ENCODE measurements at regions not wholly inside any gene's neighbourhood (a gene's known extent, or its start where the extent isn't known, plus 50 kb on each side); places are given as distances from the start of the nearest gene placed in this dataset.
"Not testable (repeated sequence)": the region's sequence is repeated elsewhere in the genome, so short reads cannot be mapped to it uniquely, and the experiment has no call there.

- DNase-seq (ENCODE audit: low read depth in 2 of 2) = no peak
These were observed 109.2 kb upstream of the RAB12 start for GRCh38 chr18:8499810-8500675.

- no peak for DNase-seq (ENCODE audit: low read depth in 2 of 2)
These were observed 108.2 kb upstream of the RAB12 start for GRCh38 chr18:8501044-8501443.

GRCh38 chr18:8503248-8503647 is 106.0 kb upstream of the RAB12 start:
- no peak for DNase-seq (ENCODE audit: low read depth in 2 of 2)

- no peak for DNase-seq (ENCODE audit: low read depth in 2 of 2)
These were observed 104.8 kb upstream of the RAB12 start for GRCh38 chr18:8504424-8504823.

- no peak for DNase-seq (ENCODE audit: low read depth in 2 of 2)
These were observed 104.3 kb upstream of the RAB12 start for GRCh38 chr18:8504880-8505435.

GRCh38 chr18:8506251-8507049 is 102.8 kb upstream of the RAB12 start:
- DNase-seq (ENCODE audit: low read depth in 2 of 2) = no peak

- DNase-seq (ENCODE audit: low read depth in 2 of 2) = no peak
These were observed 101.9 kb upstream of the RAB12 start for GRCh38 chr18:8507361-8507760.

- no peak for DNase-seq (ENCODE audit: low read depth in 2 of 2)
These were observed 101.1 kb upstream of the RAB12 start for GRCh38 chr18:8507915-8508705.

- no peak for DNase-seq (ENCODE audit: low read depth in 2 of 2)
These were observed 96.0 kb upstream of the RAB12 start for GRCh38 chr18:8513249-8513648.

GRCh38 chr18:8514409-8514808 is 94.8 kb upstream of the RAB12 start:
- no peak for DNase-seq (ENCODE audit: low read depth in 2 of 2)

- no peak for DNase-seq (ENCODE audit: low read depth in 2 of 2)
These were observed 93.9 kb upstream of the RAB12 start for GRCh38 chr18:8515142-8515865.

GRCh38 chr18:8516371-8517250 is 92.6 kb upstream of the RAB12 start:
- no peak for DNase-seq (ENCODE audit: low read depth in 2 of 2)

GRCh38 chr18:8517276-8517675 is 92.0 kb upstream of the RAB12 start:
- no peak for DNase-seq (ENCODE audit: low read depth in 2 of 2)

GRCh38 chr18:8519102-8519501 is 90.1 kb upstream of the RAB12 start:
- no peak for DNase-seq (ENCODE audit: low read depth in 2 of 2)

- no peak for DNase-seq (ENCODE audit: low read depth in 2 of 2)
These were observed 89.0 kb upstream of the RAB12 start for GRCh38 chr18:8520266-8520665.

GRCh38 chr18:8522756-8523155 is 86.5 kb upstream of the RAB12 start:
- no peak for DNase-seq (ENCODE audit: low read depth in 2 of 2)

- DNase-seq (ENCODE audit: low read depth in 2 of 2) = no peak
These were observed 83.5 kb upstream of the RAB12 start for GRCh38 chr18:8525692-8526091.

GRCh38 chr18:8526332-8526731 is 82.9 kb upstream of the RAB12 start:
- DNase-seq (ENCODE audit: low read depth in 2 of 2) = no peak

GRCh38 chr18:8529609-8530008 is 79.6 kb upstream of the RAB12 start:
- DNase-seq (ENCODE audit: low read depth in 2 of 2) = no peak

GRCh38 chr18:8531084-8531483 is 78.2 kb upstream of the RAB12 start:
- not testable (repeated sequence) for DNase-seq (ENCODE audit: low read depth in 2 of 2)
